ENCODE measurements at regions not wholly inside any gene's neighbourhood (a gene's known extent, or its start where the extent isn't known, plus 50 kb on each side); places are given as distances from the start of the nearest gene placed in this dataset.

DNA sequence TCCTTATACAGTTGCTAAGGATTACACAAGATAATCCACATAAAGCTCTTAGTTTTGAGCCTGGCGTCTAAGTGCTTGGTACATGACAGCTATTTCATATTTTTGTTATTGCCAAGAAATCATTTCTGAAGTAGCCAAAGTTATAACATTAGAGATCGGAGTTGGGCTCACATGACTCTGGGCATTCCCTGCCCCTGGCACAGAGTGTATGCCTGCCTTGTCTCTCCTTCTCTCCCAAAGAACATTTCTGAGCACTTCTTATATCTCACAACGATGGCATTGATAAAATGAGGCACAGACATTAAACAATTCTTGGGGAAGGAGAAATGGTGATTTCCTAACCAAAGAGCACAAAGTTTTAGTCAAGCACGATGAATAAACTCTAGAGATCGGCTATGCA is 87.7 kb upstream of the DDX18 start:
- TF ChIP-seq ZFP30 (CRISPR knock-in tag; IDR thresholded peaks at IDR 0.05) (no peak), OSR1 (CRISPR knock-in tag; IDR thresholded peaks at IDR 0.05) (no peak), CSDC2 (CRISPR knock-in tag; IDR thresholded peaks at IDR 0.05) (no peak)
- ATAC-seq: no peak

DNA sequence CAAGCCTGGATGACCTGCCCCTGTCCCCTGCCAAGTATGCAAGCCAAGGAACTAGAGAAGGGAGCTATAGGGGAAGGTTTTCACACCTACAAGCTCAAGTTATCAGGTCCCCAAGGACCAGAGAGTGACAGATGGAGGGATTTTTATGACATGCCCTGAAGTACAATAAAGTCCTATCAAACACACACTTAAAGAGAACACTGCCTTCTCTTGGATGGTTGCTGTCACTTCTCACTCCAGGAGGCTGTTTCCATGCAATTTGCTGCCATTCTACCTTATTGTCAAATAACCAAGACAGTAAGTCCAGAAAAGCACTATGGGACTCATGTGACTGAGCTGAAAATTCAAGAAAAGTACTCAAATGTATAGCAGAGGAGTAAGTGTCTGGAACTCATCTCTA is 76.6 kb upstream of the DDX18 start:
- no peak for ATAC-seq

DNA sequence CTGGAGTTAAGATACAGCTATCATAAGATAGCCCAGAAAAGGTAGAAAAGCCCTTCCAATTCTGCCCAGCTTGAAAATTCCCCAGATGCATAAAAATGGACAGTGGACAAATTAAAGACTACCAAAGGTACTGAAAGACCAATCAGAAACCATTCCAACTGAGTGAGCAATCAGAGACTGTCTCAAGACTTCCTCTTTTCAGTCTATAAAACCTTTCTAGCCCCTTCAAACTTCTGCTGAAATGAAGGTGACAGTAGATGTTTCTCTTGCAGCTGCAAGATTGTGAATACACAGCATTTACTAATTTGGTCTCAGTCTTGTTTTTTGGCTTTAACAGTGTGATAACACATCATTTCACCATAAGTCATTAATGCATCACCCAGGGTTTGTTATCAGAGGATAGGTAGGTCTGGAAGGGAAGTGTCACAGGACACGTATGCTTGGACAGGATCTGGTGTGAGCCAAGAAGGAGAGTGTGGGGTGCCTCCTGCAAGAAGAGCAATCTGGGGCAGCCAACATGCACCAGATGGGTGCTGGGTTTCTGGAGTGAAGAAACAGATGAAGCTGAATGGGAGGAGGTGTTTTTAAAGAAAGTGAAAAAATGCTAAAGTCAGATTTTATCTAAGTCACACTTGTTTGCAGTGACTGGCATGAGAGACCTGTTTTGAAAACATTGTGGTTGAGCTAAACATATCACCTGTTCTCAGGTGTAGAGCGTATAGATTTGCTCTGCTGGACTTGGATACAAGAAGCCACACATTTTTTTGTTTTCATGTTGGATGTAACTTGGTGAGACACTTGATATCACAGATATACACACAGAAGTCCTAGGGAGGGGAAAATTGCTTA is 75.3 kb upstream of the DDX18 start:
- TF ChIP-seq, protein P1, sequence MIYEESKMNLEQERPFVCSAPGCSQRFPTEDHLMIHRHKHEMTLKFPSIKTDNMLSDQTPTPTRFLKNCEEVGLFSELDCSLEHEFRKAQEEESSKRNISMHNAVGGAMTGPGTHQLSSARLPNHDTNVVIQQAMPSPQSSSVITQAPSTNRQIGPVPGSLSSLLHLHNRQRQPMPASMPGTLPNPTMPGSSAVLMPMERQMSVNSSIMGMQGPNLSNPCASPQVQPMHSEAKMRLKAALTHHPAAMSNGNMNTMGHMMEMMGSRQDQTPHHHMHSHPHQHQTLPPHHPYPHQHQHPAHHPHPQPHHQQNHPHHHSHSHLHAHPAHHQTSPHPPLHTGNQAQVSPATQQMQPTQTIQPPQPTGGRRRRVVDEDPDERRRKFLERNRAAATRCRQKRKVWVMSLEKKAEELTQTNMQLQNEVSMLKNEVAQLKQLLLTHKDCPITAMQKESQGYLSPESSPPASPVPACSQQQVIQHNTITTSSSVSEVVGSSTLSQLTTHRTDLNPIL (CRISPR knock-in tag; IDR thresholded peaks at IDR 0.05; ENCODE audit: low read depth): no peak
- TF ChIP-seq TCF4 (CRISPR knock-in tag; IDR thresholded peaks at IDR 0.05; ENCODE audit: borderline replicate concordance) (no peak), ZNF70 (CRISPR knock-in tag; IDR thresholded peaks at IDR 0.05) (no peak), ARNTL (CRISPR knock-in tag; IDR thresholded peaks at IDR 0.05; ENCODE audit: borderline replicate concordance, low read depth) (no peak), OSR1 (CRISPR knock-in tag; IDR thresholded peaks at IDR 0.05) (no peak)
- TF ChIP-seq, protein P2, sequence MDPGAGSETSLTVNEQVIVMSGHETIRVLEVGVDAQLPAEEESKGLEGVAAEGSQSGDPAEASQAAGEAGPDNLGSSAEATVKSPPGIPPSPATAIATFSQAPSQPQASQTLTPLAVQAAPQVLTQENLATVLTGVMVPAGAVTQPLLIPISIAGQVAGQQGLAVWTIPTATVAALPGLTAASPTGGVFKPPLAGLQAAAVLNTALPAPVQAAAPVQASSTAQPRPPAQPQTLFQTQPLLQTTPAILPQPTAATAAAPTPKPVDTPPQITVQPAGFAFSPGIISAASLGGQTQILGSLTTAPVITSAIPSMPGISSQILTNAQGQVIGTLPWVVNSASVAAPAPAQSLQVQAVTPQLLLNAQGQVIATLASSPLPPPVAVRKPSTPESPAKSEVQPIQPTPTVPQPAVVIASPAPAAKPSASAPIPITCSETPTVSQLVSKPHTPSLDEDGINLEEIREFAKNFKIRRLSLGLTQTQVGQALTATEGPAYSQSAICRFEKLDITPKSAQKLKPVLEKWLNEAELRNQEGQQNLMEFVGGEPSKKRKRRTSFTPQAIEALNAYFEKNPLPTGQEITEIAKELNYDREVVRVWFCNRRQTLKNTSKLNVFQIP (CRISPR knock-in tag; IDR thresholded peaks at IDR 0.05; ENCODE audit: borderline replicate concordance, low read depth): no peak
- TF ChIP-seq, protein P3, sequence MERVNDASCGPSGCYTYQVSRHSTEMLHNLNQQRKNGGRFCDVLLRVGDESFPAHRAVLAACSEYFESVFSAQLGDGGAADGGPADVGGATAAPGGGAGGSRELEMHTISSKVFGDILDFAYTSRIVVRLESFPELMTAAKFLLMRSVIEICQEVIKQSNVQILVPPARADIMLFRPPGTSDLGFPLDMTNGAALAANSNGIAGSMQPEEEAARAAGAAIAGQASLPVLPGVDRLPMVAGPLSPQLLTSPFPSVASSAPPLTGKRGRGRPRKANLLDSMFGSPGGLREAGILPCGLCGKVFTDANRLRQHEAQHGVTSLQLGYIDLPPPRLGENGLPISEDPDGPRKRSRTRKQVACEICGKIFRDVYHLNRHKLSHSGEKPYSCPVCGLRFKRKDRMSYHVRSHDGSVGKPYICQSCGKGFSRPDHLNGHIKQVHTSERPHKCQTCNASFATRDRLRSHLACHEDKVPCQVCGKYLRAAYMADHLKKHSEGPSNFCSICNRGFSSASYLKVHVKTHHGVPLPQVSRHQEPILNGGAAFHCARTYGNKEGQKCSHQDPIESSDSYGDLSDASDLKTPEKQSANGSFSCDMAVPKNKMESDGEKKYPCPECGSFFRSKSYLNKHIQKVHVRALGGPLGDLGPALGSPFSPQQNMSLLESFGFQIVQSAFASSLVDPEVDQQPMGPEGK (CRISPR knock-in tag; IDR thresholded peaks at IDR 0.05; ENCODE audit: borderline replicate concordance): no peak
- ATAC-seq: no peak

More for the DNA sequence above, 76.6 kb upstream of the DDX18 start:
- no peak for TF ChIP-seq TCF4 (CRISPR knock-in tag; IDR thresholded peaks at IDR 0.05; ENCODE audit: borderline replicate concordance)
- no peak for TF ChIP-seq BACH2 (CRISPR knock-in tag; IDR thresholded peaks at IDR 0.05; ENCODE audit: borderline replicate concordance)
- TF ChIP-seq ZNF565 (CRISPR knock-in tag; conservative IDR thresholded peaks at IDR 0.05; ENCODE audit: low read depth): no peak
- TF ChIP-seq CSDC2 (CRISPR knock-in tag; IDR thresholded peaks at IDR 0.05): no peak
- no peak for TF ChIP-seq OSR1 (CRISPR knock-in tag; IDR thresholded peaks at IDR 0.05)
- no peak for TF ChIP-seq ZNF8 (CRISPR knock-in tag; IDR thresholded peaks at IDR 0.05)
- no peak for TF ChIP-seq RARB (CRISPR knock-in tag; IDR thresholded peaks at IDR 0.05)
- TF ChIP-seq PPARA (CRISPR knock-in tag; IDR thresholded peaks at IDR 0.05; ENCODE audit: borderline replicate concordance): no peak

DNA sequence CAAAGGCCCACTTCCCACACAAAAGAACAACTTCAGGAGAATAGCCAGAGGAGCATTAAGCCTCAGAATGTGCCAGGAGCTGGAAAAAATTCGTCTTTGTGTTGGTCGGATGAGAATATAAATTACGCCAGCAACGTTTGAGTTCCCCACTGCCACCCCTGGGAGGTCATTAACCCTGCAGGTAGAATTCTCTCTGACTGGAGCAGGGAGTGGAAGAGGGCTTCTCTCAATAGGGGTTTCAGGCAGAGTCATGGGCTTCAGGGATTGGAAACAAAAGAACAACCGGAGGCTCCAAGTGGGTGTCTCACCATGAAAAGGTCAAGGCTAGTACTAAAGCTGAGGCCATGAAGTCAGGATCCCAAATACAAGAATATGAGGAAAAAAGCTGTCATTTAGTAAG is 69.0 kb upstream of the DDX18 start:
- TF ChIP-seq, protein P4, sequence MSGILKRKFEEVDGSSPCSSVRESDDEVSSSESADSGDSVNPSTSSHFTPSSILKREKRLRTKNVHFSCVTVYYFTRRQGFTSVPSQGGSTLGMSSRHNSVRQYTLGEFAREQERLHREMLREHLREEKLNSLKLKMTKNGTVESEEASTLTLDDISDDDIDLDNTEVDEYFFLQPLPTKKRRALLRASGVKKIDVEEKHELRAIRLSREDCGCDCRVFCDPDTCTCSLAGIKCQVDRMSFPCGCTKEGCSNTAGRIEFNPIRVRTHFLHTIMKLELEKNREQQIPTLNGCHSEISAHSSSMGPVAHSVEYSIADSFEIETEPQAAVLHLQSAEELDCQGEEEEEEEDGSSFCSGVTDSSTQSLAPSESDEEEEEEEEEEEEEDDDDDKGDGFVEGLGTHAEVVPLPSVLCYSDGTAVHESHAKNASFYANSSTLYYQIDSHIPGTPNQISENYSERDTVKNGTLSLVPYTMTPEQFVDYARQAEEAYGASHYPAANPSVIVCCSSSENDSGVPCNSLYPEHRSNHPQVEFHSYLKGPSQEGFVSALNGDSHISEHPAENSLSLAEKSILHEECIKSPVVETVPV (CRISPR knock-in tag; IDR thresholded peaks at IDR 0.05): no peak
- TF ChIP-seq TCF4 (CRISPR knock-in tag; IDR thresholded peaks at IDR 0.05; ENCODE audit: borderline replicate concordance): no peak
- no peak for TF ChIP-seq ZC3H10 (CRISPR knock-in tag; IDR thresholded peaks at IDR 0.05)
- no peak for TF ChIP-seq ESRRG (CRISPR knock-in tag; IDR thresholded peaks at IDR 0.05)
- TF ChIP-seq, protein P1 (CRISPR knock-in tag; IDR thresholded peaks at IDR 0.05; ENCODE audit: low read depth): no peak
- no peak for TF ChIP-seq ZNF70 (CRISPR knock-in tag; IDR thresholded peaks at IDR 0.05)
- no peak for ATAC-seq

DNA sequence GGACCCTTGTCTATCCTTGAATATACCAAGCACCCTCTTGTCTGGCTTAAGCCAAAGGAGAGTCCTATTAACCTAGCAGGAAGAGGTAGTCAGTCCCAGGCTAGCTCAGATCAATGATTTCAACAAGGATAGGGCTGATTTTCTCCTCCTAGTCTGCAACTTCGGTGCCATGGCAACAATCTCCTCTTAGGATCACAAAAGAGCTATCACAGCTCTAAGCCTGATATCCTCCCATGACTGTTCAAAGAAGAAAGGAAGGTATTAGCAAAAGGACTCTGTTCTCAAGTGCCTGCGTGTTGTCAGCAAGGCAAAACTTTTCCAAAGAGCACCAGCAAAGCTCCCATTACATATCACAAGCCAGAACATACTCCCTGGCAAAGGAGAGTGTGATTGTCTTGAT is 58.7 kb upstream of the DDX18 start:
- ATAC-seq: no peak

More for the DNA sequence above, 58.7 kb upstream of the DDX18 start:
- no peak for TF ChIP-seq TOX (CRISPR knock-in tag; IDR thresholded peaks at IDR 0.05; ENCODE audit: borderline replicate concordance)
